CD14-positive monocyte (primary cell): ENCODE measurements at regions not wholly inside any gene's neighbourhood (a gene's known extent, or its start where the extent isn't known, plus 50 kb on each side); places are given as distances from the start of the nearest gene placed in this dataset. TPM values are rescaled to one million over a fixed set of nuclear protein-coding genes. Genes with fewer than 3 reads are reported as not detected.

Experiments
- DNase-seq, 3 donors: peaks; one replicate each; pipeline ENCODE4 v3.0.0-alpha.2; 2011 to 2022
- H2AFZ ChIP-seq: 2 replicates; pipeline ENCODE4 v1.6.0; 2012; ENCODE audit warnings: mild to moderate bottlenecking, low read depth, low read length, inconsistent platforms; ENCODE audit not compliant: insufficient read depth, poor library complexity, severe bottlenecking
- H3K27ac ChIP-seq, 2 donors: 1 replicate in 1 of 2; 2 replicates in 1 of 2; pipeline ENCODE4 v1.5.1; 2012 to 2013; ENCODE audit warnings: low read length in 2 of 2, control low read depth in 1 of 2, inconsistent platforms in 1 of 2, low read depth in 1 of 2, mild to moderate bottlenecking in 1 of 2
- H3K27me3 ChIP-seq, 2 donors: one replicate each; pipeline versions ENCODE4 v1.6.0 to v1.6.1; 2011 to 2013; ENCODE audit warnings: low read length in 2 of 2; ENCODE audit not compliant: control insufficient read depth in 2 of 2, insufficient read depth in 2 of 2
- H3K36me3 ChIP-seq, 2 donors: replicated peaks in 1 of 2; 1 replicate in 1 of 2; 2 replicates in 1 of 2; pipeline versions ENCODE4 v1.5.1 to v1.6.1; 2012 to 2013; ENCODE audit warnings: low read length in 2 of 2, control low read depth in 1 of 2, inconsistent platforms in 1 of 2, mild to moderate bottlenecking in 1 of 2; ENCODE audit not compliant: insufficient read depth in 2 of 2, control insufficient read depth in 1 of 2
- H3K4me1 ChIP-seq, 2 donors: 1 replicate in 1 of 2; 2 replicates in 1 of 2; pipeline versions ENCODE4 v1.5.1 to v1.6.1; 2012 to 2013; ENCODE audit warnings: low read length in 2 of 2, control low read depth in 1 of 2, inconsistent platforms in 1 of 2, mild to moderate bottlenecking in 1 of 2, moderate library complexity in 1 of 2; ENCODE audit not compliant: insufficient read depth in 2 of 2, control insufficient read depth in 1 of 2
- H3K4me2 ChIP-seq: replicated peaks from 2 replicates; pipeline ENCODE3; 2012; ENCODE audit warnings: low read length, moderate library complexity, mild to moderate bottlenecking; ENCODE audit not compliant: poor library complexity, severe bottlenecking; ENCODE audit errors: extremely low read depth
- H3K4me3 ChIP-seq, 3 experiments: fragments of 200-600 bp in 1 of 3; sonication (generic) in 1 of 3; replicated peaks in 1 of 3; 1 replicate in 2 of 3; 2 replicates in 1 of 3; pipeline ENCODE4 v1.5.1; 2011 to 2013; ENCODE audit warnings: low read length in 3 of 3, mild to moderate bottlenecking in 3 of 3, control low read depth in 2 of 3, low read depth in 2 of 3, inconsistent platforms in 1 of 3, moderate library complexity in 1 of 3
- H3K79me2 ChIP-seq: 2 replicates; pipeline ENCODE4 v1.6.0; 2012; ENCODE audit warnings: mild to moderate bottlenecking, control low read depth, inconsistent platforms, low read length, moderate library complexity; ENCODE audit not compliant: insufficient read depth
- H3K9ac ChIP-seq: 2 replicates; pipeline ENCODE4 v1.6.0; 2017; ENCODE audit warnings: low read length, mild to moderate bottlenecking; ENCODE audit not compliant: insufficient read depth, poor library complexity, severe bottlenecking
- H3K9me3 ChIP-seq, 2 donors: replicated peaks in 1 of 2; 1 replicate in 1 of 2; 2 replicates in 1 of 2; pipeline versions ENCODE4 v1.5.1 to v1.6.1; 2012 to 2013; ENCODE audit warnings: low read length in 2 of 2, control low read depth in 1 of 2; ENCODE audit not compliant: control insufficient read depth in 1 of 2, insufficient read depth in 1 of 2
- H4K20me1 ChIP-seq: 2 replicates; pipeline ENCODE4 v1.6.0; 2012; ENCODE audit warnings: mild to moderate bottlenecking, low read length, control low read depth, moderate library complexity; ENCODE audit not compliant: insufficient read depth
- H3K27ac Mint-ChIP-seq, 7 donors: one replicate each; pipeline ENCODE4 v1.8.0; 2020; ENCODE audit warnings: mild to moderate bottlenecking in 7 of 7, mixed read lengths in 7 of 7, moderate library complexity in 6 of 7, inconsistent platforms in 2 of 7
- H3K27me3 Mint-ChIP-seq, 3 donors: one replicate each; pipeline ENCODE4 v1.8.0; 2021 to 2022; ENCODE audit warnings: low read depth in 3 of 3, mild to moderate bottlenecking in 3 of 3, mixed read lengths in 3 of 3, moderate library complexity in 3 of 3, inconsistent platforms in 1 of 3
- H3K36me3 Mint-ChIP-seq, 2 donors: one replicate each; pipeline ENCODE4 v1.8.0; 2020; ENCODE audit warnings: mixed read lengths in 2 of 2, inconsistent platforms in 1 of 2, mild to moderate bottlenecking in 1 of 2
- H3K4me1 Mint-ChIP-seq: one replicate; pipeline ENCODE4 v1.8.0; 2020; ENCODE audit warnings: mild to moderate bottlenecking, mixed read lengths
- H3K4me3 Mint-ChIP-seq, 2 donors: one replicate each; pipeline ENCODE4 v1.8.0; 2020; ENCODE audit warnings: mild to moderate bottlenecking in 2 of 2, mixed read lengths in 2 of 2, moderate library complexity in 1 of 2
- H3K9me3 Mint-ChIP-seq, 7 donors: one replicate each; pipeline ENCODE4 v1.8.0; 2020 to 2022; ENCODE audit warnings: mixed read lengths in 7 of 7, mild to moderate bottlenecking in 6 of 7, moderate library complexity in 6 of 7, inconsistent platforms in 2 of 7
- CTCF ChIP-seq: fragments of 200-600 bp; IDR thresholded peaks from one replicate; pipeline ENCODE4 v1.8.0; 2022; ENCODE audit warnings: antibody characterized with exemption, mild to moderate bottlenecking
- WGBS: methylation state at CpG from one replicate; pipeline ENCODE4 v1.1.5; 2013; ENCODE audit warnings: missing lambda C conversion rate; ENCODE audit not compliant: insufficient coverage; 5-methylcytosine and 5-hydroxymethylcytosine counted together
- intact Hi-C, 2 donors: fragments of 100-400 bp; cut with micrococcal nuclease; formaldehyde crosslinking; loops; one replicate each; pipeline versions ENCODE4 v1.15.0 to v1.15.1; 2023
- small RNA-seq: library from RNA; depleted of rRNA; stranded (forward); fragments of <200 nt; gene quantifications from one replicate; pipeline ENCODE3, GENCODE V24; 2012; ENCODE audit warnings: low read depth; ENCODE audit not compliant: insufficient read length

- Histone ChIP-seq H3K27me3 (no peaks in the 10 kb centered on the region), H3K9ac (no peak overlapping the region), H4K20me1 (no peaks in the 10 kb centered on the region), H3K36me3 (no peaks in the 10 kb centered on the region), H2AFZ (no peak overlapping the region), H3K27ac (no peak overlapping the region), H3K4me1 (no peaks in the 10 kb centered on the region), H3K9me3 (no peaks in the 10 kb centered on the region), H3K4me2 (no peak overlapping the region), H3K4me3 (no peak overlapping the region), H3K79me2 (no peaks in the 10 kb centered on the region)
- Mint-ChIP-seq H3K27ac (no peak overlapping the region), H3K36me3 (no peaks in the 10 kb centered on the region), H3K4me3 (no peak overlapping the region), H3K4me1 (no peaks in the 10 kb centered on the region), H3K27me3 (peaks cover 0 to 4% (median 0%) of the 10 kb centered on the region in 3 donors), H3K9me3 (peaks cover 0 to 8% (median 2%) of the 10 kb centered on the region in 7 donors)
- TF ChIP-seq CTCF: no peak
- DNase-seq: no peak
- WGBS: no CpG with 5 or more reads among the region's 1 CpG
- intact Hi-C loops: no loop called here
These were observed 54.5 kb upstream of the ZNF804A start for GRCh38 chr2:184543832-184544231.

Small RNAs in the stretch of these regions (small RNA-seq; reads per million reads assigned to genes)
- gene MIR548AE1: not detected
